PC-9 (cell line): ENCODE measurements at regions not wholly inside any gene's neighbourhood (a gene's known extent, or its start where the extent isn't known, plus 50 kb on each side); places are given as distances from the start of the nearest gene placed in this dataset.
A peak's percentile ranks its signal among the peaks of the same experiment; 100 is the strongest.

Source experiments
- BruUV-seq: library from RNA; stranded (reverse); fragments of 400-500 nt; replicated peaks from 2 replicates; lab custom pipeline; 2021; lab: Mats Ljungman, UMichigan
- CTCF ChIA-PET: fragments of 300-600 bp; sonication (Branson Sonifier 250); formaldehyde crosslinking; loops from one replicate; lab custom pipeline; 2022; ENCODE audit warnings: antibody characterized with exemption; lab: Charles Lee
- POLR2A ChIA-PET: fragments of 300-600 bp; sonication (Branson Sonifier 250); formaldehyde crosslinking; loops from one replicate; lab custom pipeline; 2022; ENCODE audit warnings: antibody characterized with exemption; ENCODE audit not compliant: unreplicated experiment; lab: Charles Lee
- DNase-seq, 2 experiments: peaks; one replicate each; pipeline versions ENCODE4 v3.0.0 to v3.0.0-alpha.2; 2015 to 2022; ENCODE audit warnings: mixed read lengths in 1 of 2
- H2AFZ ChIP-seq: fragments of 200-600 bp; sonication (generic); 2 replicates; pipeline ENCODE4 v1.8.1; 2017; ENCODE audit warnings: antibody characterized with exemption
- H3F3A ChIP-seq: fragments of 200-600 bp; sonication (generic); 2 replicates; pipeline ENCODE4 v1.8.1; 2017; ENCODE audit warnings: antibody characterized with exemption, mild to moderate bottlenecking, low read depth; ENCODE audit not compliant: insufficient read depth
- H3K27ac ChIP-seq: fragments of 200-600 bp; sonication (generic); 2 replicates; pipeline ENCODE4 v1.6.1; 2016; ENCODE audit warnings: mixed run types
- H3K27me3 ChIP-seq: fragments of 200-600 bp; sonication (generic); 2 replicates; pipeline ENCODE4 v1.6.1; 2016; ENCODE audit warnings: low read depth, mixed run types; ENCODE audit not compliant: insufficient read depth
- H3K36me3 ChIP-seq: fragments of 200-600 bp; sonication (generic); 2 replicates; pipeline ENCODE4 v1.6.1; 2016; ENCODE audit warnings: low read depth, mixed run types
- H3K4me1 ChIP-seq: fragments of 200-600 bp; sonication (generic); replicated peaks from 2 replicates; pipeline ENCODE4 v1.6.1; 2016; ENCODE audit warnings: mixed run types; ENCODE audit not compliant: insufficient read depth
- H3K4me2 ChIP-seq: fragments of 200-600 bp; sonication (generic); 2 replicates; pipeline ENCODE4 v1.6.1; 2017; ENCODE audit warnings: mixed run types
- H3K4me3 ChIP-seq: fragments of 200-600 bp; sonication (generic); 2 replicates; pipeline ENCODE4 v1.6.1; 2016; ENCODE audit warnings: mixed run types
- H3K79me2 ChIP-seq: fragments of 200-600 bp; sonication (generic); 2 replicates; pipeline ENCODE4 v1.6.1; 2017; ENCODE audit warnings: low read depth, mixed run types
- H3K9me2 ChIP-seq: fragments of 200-600 bp; sonication (generic); 2 replicates; pipeline ENCODE4 v1.8.1; 2017; ENCODE audit warnings: mild to moderate bottlenecking; ENCODE audit not compliant: insufficient read depth
- H3K9me3 ChIP-seq: fragments of 200-600 bp; sonication (generic); 2 replicates; pipeline ENCODE4 v1.8.1; 2016; ENCODE audit warnings: low read depth; ENCODE audit not compliant: insufficient read depth
- H4K20me1 ChIP-seq: fragments of 200-600 bp; sonication (generic); 2 replicates; pipeline ENCODE4 v1.8.1; 2017; ENCODE audit not compliant: insufficient read depth
- CTCF ChIP-seq: fragments of 200-600 bp; sonication (generic); conservative IDR thresholded peaks from 2 replicates; pipeline ENCODE4 v1.6.1; 2017; ENCODE audit warnings: mixed run types, antibody characterized with exemption, mild to moderate bottlenecking, moderate library complexity
- EZH2 ChIP-seq: fragments of 200-600 bp; sonication (generic); IDR thresholded peaks from 2 replicates; pipeline ENCODE4 v1.8.0; 2017; ENCODE audit warnings: antibody characterized with exemption, low read depth
- intact Hi-C: fragments of 100-400 bp; cut with micrococcal nuclease; formaldehyde crosslinking; loops from one replicate; pipeline ENCODE4 v1.10.0; 2022; ENCODE audit not compliant: unreplicated experiment

- no peak overlapping the region for H3K4me3 ChIP-seq
- H3K4me2 ChIP-seq = no peak overlapping the region
- H3K79me2 ChIP-seq = no peaks in the 10 kb centered on the region
- H3K36me3 ChIP-seq = no peaks in the 10 kb centered on the region
- no TSS peak for BruUV-seq
- peaks cover 28% of the 10 kb centered on the region for H3K4me1 ChIP-seq
- no peak overlapping the region for H2AFZ ChIP-seq
- no peak for DNase-seq
- TF ChIP-seq EZH2 (no peak), CTCF (no peak)
- H4K20me1 ChIP-seq = no peaks in the 10 kb centered on the region
- POLR2A ChIA-PET = no interaction called here
- H3K9me2 ChIP-seq = no peaks in the 10 kb centered on the region; the same call in 1 of the 2 replicates
- H3F3A ChIP-seq = peaks cover 23% of the 10 kb centered on the region
- CTCF ChIA-PET = no interaction called here
- no peak overlapping the region for H3K27ac ChIP-seq
- peaks cover 11% of the 10 kb centered on the region; the same call in 1 of the 2 replicates for H3K9me3 ChIP-seq
- no peaks in the 10 kb centered on the region for H3K27me3 ChIP-seq
- intact Hi-C loops = no loop called here
Observed at GRCh38 chr12:88303335-88303734, 161.2 kb downstream of the TMTC3 start.

GRCh38 chr12:88305254-88305890 lies 163.3 kb downstream of the TMTC3 start:
- Histone ChIP-seq H3K4me1 (peaks cover 9% of the 10 kb centered on the region), H4K20me1 (no peaks in the 10 kb centered on the region), H3K4me3 (no peak overlapping the region), H3K27ac (no peak overlapping the region), H3K27me3 (no peaks in the 10 kb centered on the region), H2AFZ (no peak overlapping the region), H3K36me3 (no peaks in the 10 kb centered on the region), H3F3A (peaks cover 7% of the 10 kb centered on the region), H3K9me2 (no peaks in the 10 kb centered on the region; the same call in 1 of the 2 replicates), H3K9me3 (peaks cover 6% of the 10 kb centered on the region; the same call in 1 of the 2 replicates), H3K4me2 (no peak overlapping the region), H3K79me2 (no peaks in the 10 kb centered on the region)
- CTCF ChIA-PET = no interaction called here
- no TSS peak for BruUV-seq
- DNase-seq = no peak
- no peak for TF ChIP-seq CTCF
- no peak for TF ChIP-seq EZH2
- intact Hi-C loops = no loop called here
- POLR2A ChIA-PET = no interaction called here

- H3K9me3 ChIP-seq = 0 out of 2 replicates have a peak, but pooled peaks cover 3% of the 10 kb centered on the region
- no peaks in the 10 kb centered on the region for H3K36me3 ChIP-seq
- H4K20me1 ChIP-seq = no peaks in the 10 kb centered on the region
- intact Hi-C loops = no loop called here
- ChIA-PET CTCF (no interaction called here), POLR2A (interaction anchor here (0.6 kb wide), 1 partner anchor 275 kb away, joined by 5 read pairs; no protein-coding TSS in a partner anchor)
- no peak overlapping the region for H3K4me2 ChIP-seq
- H2AFZ ChIP-seq = 0 out of 2 replicates have a peak overlapping the region, but pooled peaks have one; percentile 41
- H3F3A ChIP-seq = no peaks in the 10 kb centered on the region
- no TSS peak for BruUV-seq
- TF ChIP-seq EZH2 (no peak), CTCF (no peak)
- no peaks in the 10 kb centered on the region for H3K27me3 ChIP-seq
- H3K9me2 ChIP-seq = no peaks in the 10 kb centered on the region; the same call in 1 of the 2 replicates
- H3K27ac ChIP-seq = no peak overlapping the region
- H3K4me3 ChIP-seq = no peak overlapping the region
- no peaks in the 10 kb centered on the region for H3K79me2 ChIP-seq
- no peaks in the 10 kb centered on the region for H3K4me1 ChIP-seq
- DNase-seq = no peak
Observed at GRCh38 chr12:88306471-88307069, 164.5 kb downstream of the TMTC3 start.
